GM23338 (cell line): ENCODE measurements at regions not wholly inside any gene's neighbourhood (a gene's known extent, or its start where the extent isn't known, plus 50 kb on each side); places are given as distances from the start of the nearest gene placed in this dataset.

Experiments used
- ATAC-seq: fragments of 200-7000 bp; cut with Tn5 transposase; 3 replicates; pipeline ENCODE4 v1.9.1; 2020
- DNase-seq: peaks from one replicate; pipeline ENCODE4 v3.0.0-alpha.2; 2015; ENCODE audit warnings: low spot score
- H2AFZ ChIP-seq: fragments of 200-600 bp; sonication (generic); 2 replicates; pipeline ENCODE4 v1.8.0; 2016; ENCODE audit warnings: antibody characterized with exemption, mild to moderate bottlenecking, moderate library complexity
- H3F3A ChIP-seq: fragments of 200-600 bp; sonication (generic); replicated peaks from 2 replicates; pipeline ENCODE4 v1.8.0; 2017; ENCODE audit warnings: antibody characterized with exemption, mixed run types, low read depth
- H3K27ac ChIP-seq: fragments of 200-600 bp; sonication (generic); 2 replicates; pipeline ENCODE4 v1.6.1; 2016; ENCODE audit warnings: low read depth
- H3K27me3 ChIP-seq: fragments of 200-600 bp; sonication (generic); 2 replicates; pipeline ENCODE4 v1.8.0; 2016; ENCODE audit warnings: mild to moderate bottlenecking, mixed run types, moderate library complexity; ENCODE audit not compliant: insufficient read depth
- H3K36me3 ChIP-seq: fragments of 200-600 bp; sonication (generic); 2 replicates; pipeline ENCODE4 v1.8.0; 2016; ENCODE audit warnings: mild to moderate bottlenecking; ENCODE audit not compliant: insufficient read depth
- H3K4me1 ChIP-seq: fragments of 200-600 bp; sonication (generic); 2 replicates; pipeline ENCODE4 v1.8.0; 2016; ENCODE audit warnings: mild to moderate bottlenecking, moderate library complexity; ENCODE audit not compliant: insufficient read depth
- H3K4me2 ChIP-seq: fragments of 200-600 bp; sonication (generic); 2 replicates; pipeline ENCODE4 v1.7.1; 2017; ENCODE audit warnings: mixed run types
- H3K4me3 ChIP-seq: fragments of 200-600 bp; sonication (generic); 2 replicates; pipeline ENCODE4 v1.6.1; 2016; ENCODE audit warnings: mixed run types
- H3K79me2 ChIP-seq: fragments of 200-600 bp; sonication (generic); replicated peaks from 2 replicates; pipeline ENCODE4 v1.8.0; 2017; ENCODE audit warnings: mild to moderate bottlenecking; ENCODE audit not compliant: insufficient read depth
- H3K9me2 ChIP-seq: fragments of 200-600 bp; sonication (generic); 2 replicates; pipeline ENCODE4 v1.8.0; 2017; ENCODE audit not compliant: insufficient read depth
- H4K20me1 ChIP-seq: fragments of 200-600 bp; sonication (generic); replicated peaks from 2 replicates; pipeline ENCODE4 v1.8.0; 2017; ENCODE audit warnings: mild to moderate bottlenecking; ENCODE audit not compliant: insufficient read depth
- H3K27ac Mint-ChIP-seq: 2 replicates; pipeline ENCODE4 v1.8.0; 2020; ENCODE audit warnings: inconsistent platforms, mild to moderate bottlenecking, moderate library complexity, mixed read lengths
- H3K27me3 Mint-ChIP-seq: 3 replicates; pipeline ENCODE4 v1.8.0; 2022; ENCODE audit warnings: low read depth, mild to moderate bottlenecking, moderate library complexity, mixed read lengths, inconsistent platforms; ENCODE audit not compliant: insufficient read depth, poor library complexity
- H3K36me3 Mint-ChIP-seq: 3 replicates; pipeline ENCODE4 v1.8.0; 2021; ENCODE audit warnings: low read depth, mild to moderate bottlenecking, inconsistent platforms, moderate library complexity, mixed read lengths
- H3K4me1 Mint-ChIP-seq: 3 replicates; pipeline ENCODE4 v1.8.0; 2020; ENCODE audit warnings: mild to moderate bottlenecking, inconsistent platforms, mixed read lengths
- H3K4me3 Mint-ChIP-seq: 3 replicates; pipeline ENCODE4 v1.8.0; 2021; ENCODE audit warnings: moderate library complexity, mild to moderate bottlenecking, inconsistent platforms, mixed read lengths
- H3K9me3 Mint-ChIP-seq: 3 replicates; pipeline ENCODE4 v1.8.0; 2020; ENCODE audit warnings: moderate library complexity, mild to moderate bottlenecking, inconsistent platforms, mixed read lengths
- CREB1 ChIP-seq: fragments of 250-450 bp; sonication (Bioruptor Pico); IDR thresholded peaks from 2 replicates; pipeline ENCODE4 v1.5.0; 2020; ENCODE audit warnings: low read depth, mild to moderate bottlenecking, moderate library complexity
- EZH2 ChIP-seq: fragments of 200-600 bp; sonication (generic); IDR thresholded peaks from one replicate; pipeline ENCODE4 v1.8.0; 2017; ENCODE audit warnings: antibody characterized with exemption, mild to moderate bottlenecking, low read depth; ENCODE audit not compliant: unreplicated experiment
- EZH2phosphoT487 ChIP-seq: fragments of 200-600 bp; sonication (generic); IDR thresholded peaks from one replicate; pipeline ENCODE4 v1.8.1; 2018; ENCODE audit warnings: antibody characterized with exemption; ENCODE audit not compliant: unreplicated experiment
- JUNB ChIP-seq: IDR thresholded peaks from one replicate; pipeline ENCODE4 v1.6.1; 2016; ENCODE audit warnings: antibody characterized with exemption; ENCODE audit not compliant: unreplicated experiment
- NANOG ChIP-seq: IDR thresholded peaks from 2 replicates; pipeline ENCODE4 v1.6.1; 2016; ENCODE audit warnings: antibody characterized with exemption, borderline replicate concordance
- POLR2AphosphoS5 ChIP-seq: IDR thresholded peaks from 2 replicates; pipeline ENCODE4 v1.6.1; 2016; ENCODE audit warnings: antibody characterized with exemption, low read depth
- STAT1 ChIP-seq: IDR thresholded peaks from one replicate; pipeline ENCODE4 v1.6.1; 2016; ENCODE audit warnings: antibody characterized with exemption; ENCODE audit not compliant: unreplicated experiment
- ZNF114 ChIP-seq: fragments of 250-450 bp; sonication (Bioruptor Pico); IDR thresholded peaks from 2 replicates; pipeline ENCODE4 v1.5.0; 2020; ENCODE audit warnings: mild to moderate bottlenecking, moderate library complexity
- ZNF331 ChIP-seq: fragments of 250-450 bp; sonication (Bioruptor Pico); IDR thresholded peaks from 2 replicates; pipeline ENCODE4 v1.5.0; 2020; ENCODE audit warnings: low read depth, mild to moderate bottlenecking, moderate library complexity
- ZNF462 ChIP-seq: fragments of 250-450 bp; sonication (Bioruptor Pico); IDR thresholded peaks from 2 replicates; pipeline ENCODE4 v1.5.0; 2020; ENCODE audit warnings: mild to moderate bottlenecking, moderate library complexity
- TF ChIP-seq, protein P1 (sequence below), 2 experiments: fragments of 200-600 bp in 1 of 2; sonication (generic) in 1 of 2; conservative IDR thresholded peaks; 2 replicates each; pipeline versions ENCODE4 v1.5.1 to v1.6.1; 2016 to 2017; ENCODE audit warnings: antibody characterized with exemption in 2 of 2, low read depth in 2 of 2, mild to moderate bottlenecking in 2 of 2, moderate library complexity in 1 of 2
- TF ChIP-seq, protein P2 (sequence below): IDR thresholded peaks from 2 replicates; pipeline ENCODE4 v1.6.1; 2016; ENCODE audit warnings: antibody characterized with exemption
- TF ChIP-seq, protein P3 (sequence below): IDR thresholded peaks from one replicate; pipeline ENCODE4 v1.6.1; 2018; ENCODE audit warnings: antibody characterized with exemption; ENCODE audit not compliant: unreplicated experiment

- H3K27me3 Mint-ChIP-seq = peaks cover 3% of the 10 kb centered on the region
- H3K4me3 ChIP-seq = no peak overlapping the region
- H3K4me2 ChIP-seq = no peak overlapping the region
- 0 out of 2 replicates have a peak, but pooled peaks cover 2% of the 10 kb centered on the region for H3K9me2 ChIP-seq
- no peak overlapping the region for H3K27ac Mint-ChIP-seq
- H3K4me3 Mint-ChIP-seq = no peak overlapping the region
- H3K9me3 Mint-ChIP-seq = no peaks in the 10 kb centered on the region; the same call in 2 of the 3 replicates
- H2AFZ ChIP-seq = no peak overlapping the region
- ATAC-seq (no peak), DNase-seq (no peak)
- no peaks in the 10 kb centered on the region for H4K20me1 ChIP-seq
- no peaks in the 10 kb centered on the region for H3K27me3 ChIP-seq
- no peaks in the 10 kb centered on the region for H3K4me1 ChIP-seq
- H3F3A ChIP-seq = no peaks in the 10 kb centered on the region
- no peaks in the 10 kb centered on the region; the same call in 1 of the 2 replicates for H3K36me3 ChIP-seq
- H3K27ac ChIP-seq = no peak overlapping the region
- TF ChIP-seq, protein P1, sequence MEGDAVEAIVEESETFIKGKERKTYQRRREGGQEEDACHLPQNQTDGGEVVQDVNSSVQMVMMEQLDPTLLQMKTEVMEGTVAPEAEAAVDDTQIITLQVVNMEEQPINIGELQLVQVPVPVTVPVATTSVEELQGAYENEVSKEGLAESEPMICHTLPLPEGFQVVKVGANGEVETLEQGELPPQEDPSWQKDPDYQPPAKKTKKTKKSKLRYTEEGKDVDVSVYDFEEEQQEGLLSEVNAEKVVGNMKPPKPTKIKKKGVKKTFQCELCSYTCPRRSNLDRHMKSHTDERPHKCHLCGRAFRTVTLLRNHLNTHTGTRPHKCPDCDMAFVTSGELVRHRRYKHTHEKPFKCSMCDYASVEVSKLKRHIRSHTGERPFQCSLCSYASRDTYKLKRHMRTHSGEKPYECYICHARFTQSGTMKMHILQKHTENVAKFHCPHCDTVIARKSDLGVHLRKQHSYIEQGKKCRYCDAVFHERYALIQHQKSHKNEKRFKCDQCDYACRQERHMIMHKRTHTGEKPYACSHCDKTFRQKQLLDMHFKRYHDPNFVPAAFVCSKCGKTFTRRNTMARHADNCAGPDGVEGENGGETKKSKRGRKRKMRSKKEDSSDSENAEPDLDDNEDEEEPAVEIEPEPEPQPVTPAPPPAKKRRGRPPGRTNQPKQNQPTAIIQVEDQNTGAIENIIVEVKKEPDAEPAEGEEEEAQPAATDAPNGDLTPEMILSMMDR (conservative IDR thresholded peaks at IDR 0.05; ENCODE audit: low read depth in 2 of 2) = no peak
- no peak for TF ChIP-seq STAT1
- TF ChIP-seq, protein P2, sequence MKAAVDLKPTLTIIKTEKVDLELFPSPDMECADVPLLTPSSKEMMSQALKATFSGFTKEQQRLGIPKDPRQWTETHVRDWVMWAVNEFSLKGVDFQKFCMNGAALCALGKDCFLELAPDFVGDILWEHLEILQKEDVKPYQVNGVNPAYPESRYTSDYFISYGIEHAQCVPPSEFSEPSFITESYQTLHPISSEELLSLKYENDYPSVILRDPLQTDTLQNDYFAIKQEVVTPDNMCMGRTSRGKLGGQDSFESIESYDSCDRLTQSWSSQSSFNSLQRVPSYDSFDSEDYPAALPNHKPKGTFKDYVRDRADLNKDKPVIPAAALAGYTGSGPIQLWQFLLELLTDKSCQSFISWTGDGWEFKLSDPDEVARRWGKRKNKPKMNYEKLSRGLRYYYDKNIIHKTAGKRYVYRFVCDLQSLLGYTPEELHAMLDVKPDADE = no peak
- no peak for TF ChIP-seq EZH2
- no peak for TF ChIP-seq ZNF331 (CRISPR knock-in tag)
- TF ChIP-seq POLR2AphosphoS5 = no peak
- no peak for TF ChIP-seq ZNF462 (CRISPR knock-in tag)
- TF ChIP-seq CREB1 (CRISPR knock-in tag) = no peak
- TF ChIP-seq NANOG = no peak
- TF ChIP-seq ZNF114 (CRISPR knock-in tag) = no peak
- TF ChIP-seq EZH2phosphoT487 = no peak
- TF ChIP-seq, protein P3, sequence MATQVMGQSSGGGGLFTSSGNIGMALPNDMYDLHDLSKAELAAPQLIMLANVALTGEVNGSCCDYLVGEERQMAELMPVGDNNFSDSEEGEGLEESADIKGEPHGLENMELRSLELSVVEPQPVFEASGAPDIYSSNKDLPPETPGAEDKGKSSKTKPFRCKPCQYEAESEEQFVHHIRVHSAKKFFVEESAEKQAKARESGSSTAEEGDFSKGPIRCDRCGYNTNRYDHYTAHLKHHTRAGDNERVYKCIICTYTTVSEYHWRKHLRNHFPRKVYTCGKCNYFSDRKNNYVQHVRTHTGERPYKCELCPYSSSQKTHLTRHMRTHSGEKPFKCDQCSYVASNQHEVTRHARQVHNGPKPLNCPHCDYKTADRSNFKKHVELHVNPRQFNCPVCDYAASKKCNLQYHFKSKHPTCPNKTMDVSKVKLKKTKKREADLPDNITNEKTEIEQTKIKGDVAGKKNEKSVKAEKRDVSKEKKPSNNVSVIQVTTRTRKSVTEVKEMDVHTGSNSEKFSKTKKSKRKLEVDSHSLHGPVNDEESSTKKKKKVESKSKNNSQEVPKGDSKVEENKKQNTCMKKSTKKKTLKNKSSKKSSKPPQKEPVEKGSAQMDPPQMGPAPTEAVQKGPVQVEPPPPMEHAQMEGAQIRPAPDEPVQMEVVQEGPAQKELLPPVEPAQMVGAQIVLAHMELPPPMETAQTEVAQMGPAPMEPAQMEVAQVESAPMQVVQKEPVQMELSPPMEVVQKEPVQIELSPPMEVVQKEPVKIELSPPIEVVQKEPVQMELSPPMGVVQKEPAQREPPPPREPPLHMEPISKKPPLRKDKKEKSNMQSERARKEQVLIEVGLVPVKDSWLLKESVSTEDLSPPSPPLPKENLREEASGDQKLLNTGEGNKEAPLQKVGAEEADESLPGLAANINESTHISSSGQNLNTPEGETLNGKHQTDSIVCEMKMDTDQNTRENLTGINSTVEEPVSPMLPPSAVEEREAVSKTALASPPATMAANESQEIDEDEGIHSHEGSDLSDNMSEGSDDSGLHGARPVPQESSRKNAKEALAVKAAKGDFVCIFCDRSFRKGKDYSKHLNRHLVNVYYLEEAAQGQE = no peak
- TF ChIP-seq JUNB = no peak
- no peaks in the 10 kb centered on the region for H3K36me3 Mint-ChIP-seq
- no peaks in the 10 kb centered on the region for H3K79me2 ChIP-seq
- H3K4me1 Mint-ChIP-seq = no peaks in the 10 kb centered on the region
These were observed 75.0 kb upstream of the ALKAL2 start for GRCh38 chr2:362924-363323.
